ENCODE measurements at regions not wholly inside any gene's neighbourhood (a gene's known extent, or its start where the extent isn't known, plus 50 kb on each side); places are given as distances from the start of the nearest gene placed in this dataset.

GRCh38 chr1:172895761-172896160, 155.0 kb downstream of the TNFSF18 start:
- no peak for TF ChIP-seq CTCF (IDR thresholded peaks at IDR 0.05)
- TF ChIP-seq POLR2A (IDR thresholded peaks at IDR 0.05): no peak

Data from breast epithelium (tissue), 3 donors.